GM23338 (cell line): ENCODE measurements at regions not wholly inside any gene's neighbourhood (a gene's known extent, or its start where the extent isn't known, plus 50 kb on each side); places are given as distances from the start of the nearest gene placed in this dataset.

ENCODE experiments used
- ATAC-seq: fragments of 200-7000 bp; cut with Tn5 transposase; 3 replicates; pipeline ENCODE4 v1.9.1; 2020
- DNase-seq: peaks from one replicate; pipeline ENCODE4 v3.0.0-alpha.2; 2015; ENCODE audit warnings: low spot score
- H2AFZ ChIP-seq: fragments of 200-600 bp; sonication (generic); 2 replicates; pipeline ENCODE4 v1.8.0; 2016; ENCODE audit warnings: antibody characterized with exemption, mild to moderate bottlenecking, moderate library complexity
- H3F3A ChIP-seq: fragments of 200-600 bp; sonication (generic); replicated peaks from 2 replicates; pipeline ENCODE4 v1.8.0; 2017; ENCODE audit warnings: antibody characterized with exemption, mixed run types, low read depth
- H3K27ac ChIP-seq: fragments of 200-600 bp; sonication (generic); 2 replicates; pipeline ENCODE4 v1.6.1; 2016; ENCODE audit warnings: low read depth
- H3K27me3 ChIP-seq: fragments of 200-600 bp; sonication (generic); 2 replicates; pipeline ENCODE4 v1.8.0; 2016; ENCODE audit warnings: mild to moderate bottlenecking, mixed run types, moderate library complexity; ENCODE audit not compliant: insufficient read depth
- H3K36me3 ChIP-seq: fragments of 200-600 bp; sonication (generic); 2 replicates; pipeline ENCODE4 v1.8.0; 2016; ENCODE audit warnings: mild to moderate bottlenecking; ENCODE audit not compliant: insufficient read depth
- H3K4me1 ChIP-seq: fragments of 200-600 bp; sonication (generic); 2 replicates; pipeline ENCODE4 v1.8.0; 2016; ENCODE audit warnings: mild to moderate bottlenecking, moderate library complexity; ENCODE audit not compliant: insufficient read depth
- H3K4me2 ChIP-seq: fragments of 200-600 bp; sonication (generic); 2 replicates; pipeline ENCODE4 v1.7.1; 2017; ENCODE audit warnings: mixed run types
- H3K4me3 ChIP-seq: fragments of 200-600 bp; sonication (generic); 2 replicates; pipeline ENCODE4 v1.6.1; 2016; ENCODE audit warnings: mixed run types
- H3K79me2 ChIP-seq: fragments of 200-600 bp; sonication (generic); replicated peaks from 2 replicates; pipeline ENCODE4 v1.8.0; 2017; ENCODE audit warnings: mild to moderate bottlenecking; ENCODE audit not compliant: insufficient read depth
- H3K9me2 ChIP-seq: fragments of 200-600 bp; sonication (generic); 2 replicates; pipeline ENCODE4 v1.8.0; 2017; ENCODE audit not compliant: insufficient read depth
- H4K20me1 ChIP-seq: fragments of 200-600 bp; sonication (generic); replicated peaks from 2 replicates; pipeline ENCODE4 v1.8.0; 2017; ENCODE audit warnings: mild to moderate bottlenecking; ENCODE audit not compliant: insufficient read depth
- H3K27ac Mint-ChIP-seq: 2 replicates; pipeline ENCODE4 v1.8.0; 2020; ENCODE audit warnings: inconsistent platforms, mild to moderate bottlenecking, moderate library complexity, mixed read lengths
- H3K27me3 Mint-ChIP-seq: 3 replicates; pipeline ENCODE4 v1.8.0; 2022; ENCODE audit warnings: low read depth, mild to moderate bottlenecking, moderate library complexity, mixed read lengths, inconsistent platforms; ENCODE audit not compliant: insufficient read depth, poor library complexity
- H3K36me3 Mint-ChIP-seq: 3 replicates; pipeline ENCODE4 v1.8.0; 2021; ENCODE audit warnings: low read depth, mild to moderate bottlenecking, inconsistent platforms, moderate library complexity, mixed read lengths
- H3K4me1 Mint-ChIP-seq: 3 replicates; pipeline ENCODE4 v1.8.0; 2020; ENCODE audit warnings: mild to moderate bottlenecking, inconsistent platforms, mixed read lengths
- H3K4me3 Mint-ChIP-seq: 3 replicates; pipeline ENCODE4 v1.8.0; 2021; ENCODE audit warnings: moderate library complexity, mild to moderate bottlenecking, inconsistent platforms, mixed read lengths
- H3K9me3 Mint-ChIP-seq: 3 replicates; pipeline ENCODE4 v1.8.0; 2020; ENCODE audit warnings: moderate library complexity, mild to moderate bottlenecking, inconsistent platforms, mixed read lengths
- CTCF ChIP-seq, 2 experiments: fragments of 200-600 bp in 1 of 2; sonication (generic) in 1 of 2; conservative IDR thresholded peaks; 2 replicates each; pipeline versions ENCODE4 v1.5.1 to v1.6.1; 2016 to 2017; ENCODE audit warnings: antibody characterized with exemption in 2 of 2, low read depth in 2 of 2, mild to moderate bottlenecking in 2 of 2, moderate library complexity in 1 of 2
- ETS1 ChIP-seq: IDR thresholded peaks from 2 replicates; pipeline ENCODE4 v1.6.1; 2016; ENCODE audit warnings: antibody characterized with exemption
- EZH2 ChIP-seq: fragments of 200-600 bp; sonication (generic); IDR thresholded peaks from one replicate; pipeline ENCODE4 v1.8.0; 2017; ENCODE audit warnings: antibody characterized with exemption, mild to moderate bottlenecking, low read depth; ENCODE audit not compliant: unreplicated experiment
- EZH2phosphoT487 ChIP-seq: fragments of 200-600 bp; sonication (generic); IDR thresholded peaks from one replicate; pipeline ENCODE4 v1.8.1; 2018; ENCODE audit warnings: antibody characterized with exemption; ENCODE audit not compliant: unreplicated experiment
- NANOG ChIP-seq: IDR thresholded peaks from 2 replicates; pipeline ENCODE4 v1.6.1; 2016; ENCODE audit warnings: antibody characterized with exemption, borderline replicate concordance
- POLR2AphosphoS5 ChIP-seq: IDR thresholded peaks from 2 replicates; pipeline ENCODE4 v1.6.1; 2016; ENCODE audit warnings: antibody characterized with exemption, low read depth
- REST ChIP-seq: IDR thresholded peaks from one replicate; pipeline ENCODE4 v1.6.1; 2018; ENCODE audit warnings: antibody characterized with exemption; ENCODE audit not compliant: unreplicated experiment
- STAT1 ChIP-seq: IDR thresholded peaks from one replicate; pipeline ENCODE4 v1.6.1; 2016; ENCODE audit warnings: antibody characterized with exemption; ENCODE audit not compliant: unreplicated experiment
- ZNF114 ChIP-seq: fragments of 250-450 bp; sonication (Bioruptor Pico); IDR thresholded peaks from 2 replicates; pipeline ENCODE4 v1.5.0; 2020; ENCODE audit warnings: mild to moderate bottlenecking, moderate library complexity
- ZNF331 ChIP-seq: fragments of 250-450 bp; sonication (Bioruptor Pico); IDR thresholded peaks from 2 replicates; pipeline ENCODE4 v1.5.0; 2020; ENCODE audit warnings: low read depth, mild to moderate bottlenecking, moderate library complexity
- ZNF462 ChIP-seq: fragments of 250-450 bp; sonication (Bioruptor Pico); IDR thresholded peaks from 2 replicates; pipeline ENCODE4 v1.5.0; 2020; ENCODE audit warnings: mild to moderate bottlenecking, moderate library complexity

GRCh38 chr3:176357891-176358290 lies 839.4 kb downstream of the TBL1XR1 start (continued):
- TF ChIP-seq ZNF462 (CRISPR knock-in tag) (no peak), NANOG (no peak), ZNF114 (CRISPR knock-in tag) (no peak), ETS1 (no peak), ZNF331 (CRISPR knock-in tag) (no peak), EZH2phosphoT487 (no peak), EZH2 (no peak)

- Histone ChIP-seq H3K27me3 (no peaks in the 10 kb centered on the region), H3F3A (no peaks in the 10 kb centered on the region), H2AFZ (no peak overlapping the region), H3K4me3 (no peak overlapping the region), H3K36me3 (no peaks in the 10 kb centered on the region), H4K20me1 (no peaks in the 10 kb centered on the region), H3K4me2 (no peak overlapping the region), H3K9me2 (no peaks in the 10 kb centered on the region), H3K4me1 (peaks cover 11% of the 10 kb centered on the region), H3K27ac (no peak overlapping the region), H3K79me2 (peaks cover 29% of the 10 kb centered on the region)
- ATAC-seq (no peak), DNase-seq (no peak)
- no peak overlapping the region for H3K4me3 Mint-ChIP-seq
- peaks cover 4% of the 10 kb centered on the region; the same call in 2 of the 3 replicates for H3K36me3 Mint-ChIP-seq
- H3K9me3 Mint-ChIP-seq, result no peaks in the 10 kb centered on the region
- no peak overlapping the region for H3K27ac Mint-ChIP-seq
- H3K4me1 Mint-ChIP-seq, result peaks cover 29% of the 10 kb centered on the region; the same call in 2 of the 3 replicates
- H3K27me3 Mint-ChIP-seq, result no peaks in the 10 kb centered on the region
- TF ChIP-seq POLR2AphosphoS5, result no peak
- TF ChIP-seq REST, result no peak
- no peak for TF ChIP-seq STAT1
- TF ChIP-seq ZNF331 (CRISPR knock-in tag), result no peak
- TF ChIP-seq CTCF (conservative IDR thresholded peaks at IDR 0.05; ENCODE audit: low read depth in 2 of 2), result no peak
These were observed 842.4 kb downstream of the TBL1XR1 start for GRCh38 chr3:176354843-176355242.
